Neural cell (in vitro differentiated cells): ENCODE measurements at regions not wholly inside any gene's neighbourhood (a gene's known extent, or its start where the extent isn't known, plus 50 kb on each side); places are given as distances from the start of the nearest gene placed in this dataset.

Experiments
- CTCF ChIP-seq: fragments of 450-650 bp; IDR thresholded peaks from 2 replicates; pipeline ENCODE4 v1.5.1; 2014; ENCODE audit warnings: antibody characterized with exemption, mild to moderate bottlenecking, moderate library complexity; ENCODE audit not compliant: poor library complexity, severe bottlenecking
- EP300 ChIP-seq: fragments of 450-650 bp; conservative IDR thresholded peaks from 2 replicates; pipeline ENCODE4 v1.6.1; 2014; ENCODE audit warnings: antibody characterized with exemption, mild to moderate bottlenecking, moderate library complexity; ENCODE audit not compliant: poor library complexity, severe bottlenecking
- EZH2 ChIP-seq: fragments of 200-600, 300-800 bp; shearing (Covaris generic), sonication (generic); IDR thresholded peaks from 2 replicates; pipeline ENCODE4 v1.6.1; 2014; ENCODE audit warnings: antibody characterized with exemption, low read length, borderline replicate concordance, mild to moderate bottlenecking; ENCODE audit not compliant: insufficient read depth, poor library complexity, severe bottlenecking
- POLR2AphosphoS5 ChIP-seq: IDR thresholded peaks from 2 replicates; pipeline ENCODE4 v1.6.1; 2012
- SMC3 ChIP-seq: fragments of 450-650 bp; conservative IDR thresholded peaks from 2 replicates; pipeline ENCODE4 v1.6.1; 2014; ENCODE audit warnings: antibody characterized with exemption, mild to moderate bottlenecking, moderate library complexity; ENCODE audit not compliant: poor library complexity
- TAF1 ChIP-seq: IDR thresholded peaks from 2 replicates; pipeline ENCODE4 v1.6.1; 2012; ENCODE audit warnings: low read depth

GRCh38 chr12:84696281-84696680, 216.3 kb downstream of the SLC6A15 start:
- no peak for TF ChIP-seq CTCF
- TF ChIP-seq SMC3: no peak
- no peak for TF ChIP-seq TAF1
- TF ChIP-seq POLR2AphosphoS5: no peak
- TF ChIP-seq EP300: no peak
- no peak for TF ChIP-seq EZH2
